H7 (cell line): ENCODE measurements at regions not wholly inside any gene's neighbourhood (a gene's known extent, or its start where the extent isn't known, plus 50 kb on each side); places are given as distances from the start of the nearest gene placed in this dataset.
"Not testable (repeated sequence)": the region's sequence is repeated elsewhere in the genome, so short reads cannot be mapped to it uniquely, and the experiment has no call there.

Source experiments
- DNase-seq: peaks from one replicate; pipeline ENCODE4 v3.0.0; 2012
- H3K27me3 ChIP-seq: 2 replicates; pipeline ENCODE4 v1.6.0; 2011; ENCODE audit warnings: mild to moderate bottlenecking, low read length; ENCODE audit not compliant: control insufficient read depth, insufficient read depth
- H3K36me3 ChIP-seq: replicated peaks from 2 replicates; pipeline ENCODE4 v1.5.1; 2011; ENCODE audit warnings: low read length; ENCODE audit not compliant: control insufficient read depth, insufficient read depth
- H3K4me3 ChIP-seq: 2 replicates; pipeline ENCODE4 v1.5.1; 2011; ENCODE audit warnings: low read depth, mild to moderate bottlenecking, control low read depth, low read length, moderate library complexity; ENCODE audit not compliant: insufficient read depth

- DNase-seq = no peak
- H3K36me3 ChIP-seq = no peaks in the 10 kb centered on the region
- H3K4me3 ChIP-seq = no peak overlapping the region
- H3K27me3 ChIP-seq = no peaks in the 10 kb centered on the region
Measured at GRCh38 chr4:169907705-169908104, 118.5 kb downstream of the MFAP3L start.

GRCh38 chr4:169906821-169907220, 119.4 kb downstream of the MFAP3L start:
- no peak overlapping the region for H3K4me3 ChIP-seq
- H3K27me3 ChIP-seq = no peaks in the 10 kb centered on the region
- no peaks in the 10 kb centered on the region for H3K36me3 ChIP-seq
- no peak for DNase-seq

GRCh38 chr4:169906104-169906503, 120.1 kb downstream of the MFAP3L start:
- Histone ChIP-seq H3K27me3 (no peaks in the 10 kb centered on the region), H3K36me3 (no peaks in the 10 kb centered on the region), H3K4me3 (no peak overlapping the region)
- DNase-seq = no peak

GRCh38 chr4:169902658-169903345, 123.4 kb downstream of the MFAP3L start:
- no peaks in the 10 kb centered on the region for H3K27me3 ChIP-seq
- no peaks in the 10 kb centered on the region for H3K36me3 ChIP-seq
- DNase-seq = no peak
- H3K4me3 ChIP-seq = no peak overlapping the region

- no peak overlapping the region for H3K4me3 ChIP-seq
- H3K36me3 ChIP-seq = no peaks in the 10 kb centered on the region
- no peaks in the 10 kb centered on the region for H3K27me3 ChIP-seq
- DNase-seq = no peak
Measured at GRCh38 chr4:169900241-169900845, 125.9 kb downstream of the MFAP3L start.

GRCh38 chr4:169899295-169899694, 126.9 kb downstream of the MFAP3L start:
- no peak for DNase-seq
- Histone ChIP-seq H3K27me3 (no peaks in the 10 kb centered on the region), H3K36me3 (no peaks in the 10 kb centered on the region), H3K4me3 (no peak overlapping the region)

GRCh38 chr4:169898095-169898494, 128.1 kb downstream of the MFAP3L start:
- no peaks in the 10 kb centered on the region for H3K27me3 ChIP-seq
- H3K36me3 ChIP-seq = no peaks in the 10 kb centered on the region
- DNase-seq = no peak
- H3K4me3 ChIP-seq = no peak overlapping the region

- not testable (repeated sequence) for DNase-seq
Measured at GRCh38 chr4:169894767-169895166, 131.4 kb downstream of the MFAP3L start.

GRCh38 chr4:169885893-169886292, 128.1 kb upstream of the HPF1 start:
- Histone ChIP-seq H3K4me3 (no peak overlapping the region), H3K36me3 (no peaks in the 10 kb centered on the region), H3K27me3 (no peaks in the 10 kb centered on the region)
- no peak for DNase-seq

More at GRCh38 chr4:169894767-169895166, 131.4 kb downstream of the MFAP3L start:
- not testable (repeated sequence) for H3K27me3 ChIP-seq, H3K4me3 ChIP-seq, H3K36me3 ChIP-seq

- no peaks in the 10 kb centered on the region for H3K27me3 ChIP-seq
- no peak overlapping the region for H3K4me3 ChIP-seq
- no peaks in the 10 kb centered on the region for H3K36me3 ChIP-seq
- no peak for DNase-seq
Measured at GRCh38 chr4:169881769-169882168, 124.0 kb upstream of the HPF1 start.

- no peaks in the 10 kb centered on the region for H3K36me3 ChIP-seq
- H3K4me3 ChIP-seq = no peak overlapping the region
- no peak for DNase-seq
- H3K27me3 ChIP-seq = no peaks in the 10 kb centered on the region
Measured at GRCh38 chr4:169870507-169870906, 112.8 kb upstream of the HPF1 start.

GRCh38 chr4:169869490-169869889, 111.7 kb upstream of the HPF1 start:
- Histone ChIP-seq H3K4me3 (no peak overlapping the region), H3K27me3 (no peaks in the 10 kb centered on the region), H3K36me3 (no peaks in the 10 kb centered on the region)
- no peak for DNase-seq

GRCh38 chr4:169861593-169861992, 103.8 kb upstream of the HPF1 start:
- H3K4me3 ChIP-seq = no peak overlapping the region
- H3K27me3 ChIP-seq = no peaks in the 10 kb centered on the region
- DNase-seq = no peak
- H3K36me3 ChIP-seq = no peaks in the 10 kb centered on the region

- no peak for DNase-seq
- H3K36me3 ChIP-seq = no peaks in the 10 kb centered on the region
- H3K4me3 ChIP-seq = no peak overlapping the region
- H3K27me3 ChIP-seq = no peaks in the 10 kb centered on the region
Measured at GRCh38 chr4:169859366-169860216, 101.8 kb upstream of the HPF1 start.

GRCh38 chr4:169854090-169854489, 96.3 kb upstream of the HPF1 start:
- H3K4me3 ChIP-seq = no peak overlapping the region
- H3K27me3 ChIP-seq = no peaks in the 10 kb centered on the region
- DNase-seq = peak; percentile 13
- H3K36me3 ChIP-seq = no peaks in the 10 kb centered on the region
